ENCODE measurements at regions not wholly inside any gene's neighbourhood (a gene's known extent, or its start where the extent isn't known, plus 50 kb on each side); places are given as distances from the start of the nearest gene placed in this dataset.

DNA sequence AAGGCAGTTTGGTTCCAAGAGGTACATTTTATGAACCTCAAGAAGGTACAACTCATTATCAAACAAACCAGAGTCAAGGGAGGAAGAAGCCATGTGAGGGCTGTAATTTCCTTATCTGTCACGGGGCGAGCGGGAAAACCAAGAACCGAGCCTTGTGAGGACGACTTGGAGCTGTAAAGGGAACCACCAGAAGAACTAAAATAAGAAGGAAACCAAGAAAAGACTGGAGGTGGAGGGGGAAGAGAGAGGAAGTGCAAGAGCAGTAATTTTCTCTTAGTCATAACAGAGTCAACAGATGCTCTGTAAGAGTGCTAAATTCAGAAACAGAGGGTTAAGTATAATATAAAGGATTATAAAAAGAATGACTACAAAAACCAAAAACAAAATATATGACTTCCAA, 127.1 kb downstream of the DIRAS2 start:
- TF ChIP-seq POLR2A (IDR thresholded peaks at IDR 0.05; ENCODE audit: low read length), result no peak
- TF ChIP-seq GATA1 (IDR thresholded peaks at IDR 0.05; ENCODE audit: low read depth, low read length), result no peak
